Hematopoietic multipotent progenitor cell treated with erythropoietin and hydrocortisone succinate and interleukin-3 and kit ligand, for 4 days (in vitro differentiated cells): ENCODE measurements at regions not wholly inside any gene's neighbourhood (a gene's known extent, or its start where the extent isn't known, plus 50 kb on each side); places are given as distances from the start of the nearest gene placed in this dataset.
"Not testable (repeated sequence)": the region's sequence is repeated elsewhere in the genome, so short reads cannot be mapped to it uniquely, and the experiment has no call there.

Experiments used
- DNase-seq: peaks from one replicate; pipeline ENCODE4 v3.0.0-alpha.2; 2015

- no peak for DNase-seq
Observed at GRCh38 chr2:142756430-142756829, 121.0 kb upstream of the KYNU start.

GRCh38 chr2:142755191-142755590, 122.3 kb upstream of the KYNU start:
- DNase-seq, result no peak

GRCh38 chr2:142754182-142754581, 123.3 kb upstream of the KYNU start:
- no peak for DNase-seq

- DNase-seq, result no peak
Observed at GRCh38 chr2:142750858-142751257, 126.6 kb upstream of the KYNU start.

- DNase-seq, result no peak
Observed at GRCh38 chr2:142748559-142749099, 128.8 kb upstream of the KYNU start.

GRCh38 chr2:142745691-142746090, 131.8 kb upstream of the KYNU start:
- DNase-seq, result no peak

GRCh38 chr2:142742371-142743214, 134.9 kb upstream of the KYNU start:
- no peak for DNase-seq

GRCh38 chr2:142741764-142742269, 135.6 kb upstream of the KYNU start:
- DNase-seq, result no peak

GRCh38 chr2:142734770-142735169, 142.7 kb upstream of the KYNU start:
- DNase-seq, result no peak

- DNase-seq, result no peak
Observed at GRCh38 chr2:142734231-142734630, 143.2 kb upstream of the KYNU start.

- DNase-seq, result not testable (repeated sequence)
Observed at GRCh38 chr2:142729814-142730213, 147.7 kb upstream of the KYNU start.

GRCh38 chr2:142727821-142728478, 149.5 kb upstream of the KYNU start:
- DNase-seq, result not testable (repeated sequence)

GRCh38 chr2:142725386-142725785, 152.1 kb upstream of the KYNU start:
- no peak for DNase-seq

GRCh38 chr2:142724713-142725349, 152.6 kb upstream of the KYNU start:
- DNase-seq, result no peak

GRCh38 chr2:142724186-142724585, 153.3 kb upstream of the KYNU start:
- DNase-seq, result peak; percentile 29

- DNase-seq, result no peak
Observed at GRCh38 chr2:142723236-142723635, 154.2 kb upstream of the KYNU start.

- DNase-seq, result no peak
Observed at GRCh38 chr2:142722569-142722968, 154.9 kb upstream of the KYNU start.

- DNase-seq, result no peak
Observed at GRCh38 chr2:142722086-142722485, 155.4 kb upstream of the KYNU start.

GRCh38 chr2:142721015-142721414, 156.4 kb upstream of the KYNU start:
- DNase-seq, result no peak

- no peak for DNase-seq
Observed at GRCh38 chr2:142718576-142719155, 158.8 kb upstream of the KYNU start.

- DNase-seq, result no peak
Observed at GRCh38 chr2:142716463-142717242, 160.8 kb upstream of the KYNU start.

- DNase-seq, result no peak
Observed at GRCh38 chr2:142714600-142714999, 162.9 kb upstream of the KYNU start.
